H7 (cell line): ENCODE measurements at regions not wholly inside any gene's neighbourhood (a gene's known extent, or its start where the extent isn't known, plus 50 kb on each side); places are given as distances from the start of the nearest gene placed in this dataset.

Source experiments
- DNase-seq: peaks from one replicate; pipeline ENCODE4 v3.0.0; 2012
- H3K27me3 ChIP-seq: 2 replicates; pipeline ENCODE4 v1.6.0; 2011; ENCODE audit warnings: mild to moderate bottlenecking, low read length; ENCODE audit not compliant: control insufficient read depth, insufficient read depth
- H3K36me3 ChIP-seq: replicated peaks from 2 replicates; pipeline ENCODE4 v1.5.1; 2011; ENCODE audit warnings: low read length; ENCODE audit not compliant: control insufficient read depth, insufficient read depth
- H3K4me3 ChIP-seq: 2 replicates; pipeline ENCODE4 v1.5.1; 2011; ENCODE audit warnings: low read depth, mild to moderate bottlenecking, control low read depth, low read length, moderate library complexity; ENCODE audit not compliant: insufficient read depth

DNA sequence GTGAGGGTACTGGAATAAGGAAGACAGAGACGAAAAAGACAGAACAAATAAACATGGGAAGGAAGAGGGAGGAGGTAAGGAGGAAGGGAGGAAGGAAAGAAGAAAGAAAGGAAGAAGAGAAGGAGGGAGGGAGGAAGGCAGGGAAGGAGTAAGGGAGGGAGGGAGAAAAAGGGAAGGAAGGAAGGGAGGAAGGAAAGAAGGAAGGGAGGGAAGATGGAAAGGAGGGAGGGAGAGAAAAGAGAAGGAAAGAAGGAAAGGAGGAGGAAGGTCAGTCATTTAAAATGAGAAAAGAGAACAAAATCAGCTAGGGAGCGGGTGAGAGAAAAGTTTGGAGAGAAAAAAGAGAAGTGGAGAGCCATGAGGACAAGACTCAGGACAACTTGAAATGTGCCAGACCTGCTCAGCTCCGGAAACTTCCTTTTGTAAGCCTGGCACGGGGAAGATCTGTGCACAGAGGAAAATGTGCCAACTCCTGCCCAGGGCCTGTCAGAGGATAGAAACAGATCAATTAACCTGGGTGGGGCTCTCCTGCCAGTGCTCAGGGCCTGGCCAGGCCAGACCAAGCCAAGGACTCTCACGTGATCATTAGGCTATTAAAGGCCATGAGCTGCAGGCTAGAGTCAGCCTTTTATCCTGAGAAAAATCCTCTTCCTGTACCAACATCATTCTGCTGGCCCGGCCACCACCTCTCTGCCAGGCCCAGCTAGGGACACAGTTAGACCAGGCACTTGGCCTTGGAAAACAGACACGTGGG is 50.1 kb upstream of the BCL6 start:
- Histone ChIP-seq H3K27me3 (no peaks in the 10 kb centered on the region), H3K4me3 (no peak overlapping the region), H3K36me3 (no peaks in the 10 kb centered on the region)
- DNase-seq: no peak

DNA sequence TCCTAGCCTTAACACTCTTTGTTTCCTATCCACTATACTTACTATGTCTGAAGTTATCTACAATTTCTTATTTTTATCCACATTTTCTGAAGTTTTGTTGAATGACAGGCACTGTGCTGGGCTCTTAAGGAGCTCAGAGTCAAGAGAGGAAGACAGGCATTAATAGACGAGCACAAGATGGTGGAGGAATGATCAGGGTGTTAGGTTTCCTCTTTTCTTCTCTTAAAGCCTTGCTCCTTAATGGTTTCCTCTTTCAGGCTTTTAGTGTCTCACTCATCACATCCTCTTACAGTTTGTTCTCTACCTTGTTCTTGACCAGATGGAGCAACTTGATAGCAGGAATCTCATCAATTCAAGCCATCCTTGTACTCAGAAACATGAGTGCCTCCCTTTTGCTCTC is 52.9 kb upstream of the BCL6 start:
- Histone ChIP-seq H3K27me3 (no peaks in the 10 kb centered on the region), H3K36me3 (no peaks in the 10 kb centered on the region), H3K4me3 (no peak overlapping the region)
- no peak for DNase-seq

DNA sequence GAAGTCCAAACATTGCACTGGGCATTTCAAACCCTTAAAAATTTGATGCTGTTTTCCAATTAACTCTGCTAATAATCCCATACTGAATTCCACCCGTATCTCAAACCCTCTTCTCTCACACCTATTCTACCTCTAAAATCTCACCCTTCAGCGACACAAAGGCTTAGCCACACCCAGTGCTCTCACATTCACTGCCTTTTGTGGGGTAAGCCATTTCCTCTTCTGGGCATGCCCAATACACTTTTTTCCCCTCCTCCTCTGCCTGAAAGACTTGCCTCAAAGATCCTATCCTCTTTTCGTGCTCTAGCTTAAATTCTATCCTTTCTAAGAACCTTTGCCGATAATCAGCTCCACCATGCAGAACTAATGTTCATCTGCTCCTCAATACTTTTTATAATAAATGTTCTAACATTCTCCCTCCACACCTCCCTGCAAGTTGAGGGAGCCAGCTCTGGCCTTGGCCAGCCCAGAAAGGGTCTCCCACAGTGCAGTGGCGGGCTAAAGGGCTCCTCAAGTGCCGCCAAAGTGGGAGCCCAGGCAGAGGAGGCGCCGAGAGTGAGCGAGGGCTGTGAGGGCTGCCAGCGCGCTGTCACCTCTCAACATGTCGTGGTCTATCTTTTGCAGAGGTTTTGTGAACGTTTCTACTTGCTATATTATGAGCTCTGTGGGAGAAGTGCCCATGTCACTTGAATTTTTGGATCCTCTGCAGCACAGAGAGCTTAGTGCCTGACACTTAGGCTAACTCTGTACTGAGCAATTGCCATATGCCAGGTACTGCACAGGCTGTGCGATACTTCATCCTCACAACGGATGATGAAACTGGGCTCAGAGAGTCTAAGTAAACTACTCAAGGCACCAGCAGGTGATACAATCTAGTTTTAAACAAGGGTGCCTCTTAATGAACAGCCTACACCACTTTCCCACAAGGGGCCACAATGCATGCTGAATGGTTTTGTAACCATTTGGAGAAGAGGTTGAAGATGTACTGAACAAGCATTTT is 53.6 kb upstream of the BCL6 start:
- Histone ChIP-seq H3K36me3 (no peaks in the 10 kb centered on the region), H3K27me3 (no peaks in the 10 kb centered on the region), H3K4me3 (no peak overlapping the region)
- DNase-seq: peak; percentile 16

DNA sequence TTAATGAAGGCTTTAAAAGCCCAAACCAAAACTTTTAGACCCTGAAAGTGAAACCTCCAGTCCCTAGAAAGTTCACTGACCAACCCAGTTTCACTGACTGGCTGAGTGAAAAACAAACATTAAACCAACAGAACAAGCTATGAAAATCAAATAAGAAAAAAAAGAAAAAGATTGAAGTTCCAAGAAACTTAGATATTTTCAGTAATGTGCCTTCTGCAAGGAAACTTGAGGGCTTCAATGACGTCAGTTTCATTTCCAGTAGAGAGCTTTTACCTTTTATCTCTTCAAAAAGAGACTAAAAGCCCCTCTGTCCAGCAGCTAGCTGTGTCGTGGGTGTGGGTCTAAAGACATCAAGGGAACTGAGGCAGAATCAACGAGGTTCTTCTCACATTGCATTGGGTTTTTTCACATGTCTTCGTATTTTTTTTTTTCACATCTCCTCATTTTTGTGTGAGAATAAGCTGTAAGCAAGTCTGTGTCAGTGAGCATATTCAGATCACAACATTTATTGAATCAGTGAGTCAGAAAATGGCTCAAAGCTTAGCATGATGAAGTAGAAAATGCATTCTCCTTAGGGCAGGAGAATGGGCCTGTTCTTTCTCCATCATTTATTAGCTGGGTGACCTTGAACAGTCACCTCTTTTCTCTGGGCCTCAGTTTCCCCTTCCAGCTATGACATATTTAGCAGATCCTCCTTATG is 54.8 kb upstream of the BCL6 start:
- no peaks in the 10 kb centered on the region for H3K36me3 ChIP-seq
- DNase-seq: no peak
- no peaks in the 10 kb centered on the region for H3K27me3 ChIP-seq
- H3K4me3 ChIP-seq: no peak overlapping the region

DNA sequence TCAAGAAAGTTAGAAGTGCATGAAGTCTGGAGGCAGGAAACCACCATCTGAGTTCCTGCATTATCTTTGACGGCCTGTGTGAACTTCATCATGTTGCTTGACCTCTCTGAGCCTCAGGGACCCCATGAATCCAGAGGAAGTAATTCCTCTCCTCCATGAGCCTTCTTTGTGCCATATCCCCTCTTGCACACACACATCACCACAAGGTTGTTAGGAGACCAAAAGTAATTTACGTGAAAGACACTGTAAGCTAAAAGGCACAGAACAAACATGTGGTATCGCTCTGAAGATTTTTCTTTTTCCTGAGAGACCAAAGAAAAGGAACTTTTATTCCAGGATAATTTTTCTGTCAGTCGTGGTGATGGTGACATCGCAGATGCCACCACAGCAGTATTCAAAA is 55.9 kb upstream of the BCL6 start:
- H3K36me3 ChIP-seq: no peaks in the 10 kb centered on the region
- no peaks in the 10 kb centered on the region for H3K27me3 ChIP-seq
- no peak for DNase-seq
- no peak overlapping the region for H3K4me3 ChIP-seq

DNA sequence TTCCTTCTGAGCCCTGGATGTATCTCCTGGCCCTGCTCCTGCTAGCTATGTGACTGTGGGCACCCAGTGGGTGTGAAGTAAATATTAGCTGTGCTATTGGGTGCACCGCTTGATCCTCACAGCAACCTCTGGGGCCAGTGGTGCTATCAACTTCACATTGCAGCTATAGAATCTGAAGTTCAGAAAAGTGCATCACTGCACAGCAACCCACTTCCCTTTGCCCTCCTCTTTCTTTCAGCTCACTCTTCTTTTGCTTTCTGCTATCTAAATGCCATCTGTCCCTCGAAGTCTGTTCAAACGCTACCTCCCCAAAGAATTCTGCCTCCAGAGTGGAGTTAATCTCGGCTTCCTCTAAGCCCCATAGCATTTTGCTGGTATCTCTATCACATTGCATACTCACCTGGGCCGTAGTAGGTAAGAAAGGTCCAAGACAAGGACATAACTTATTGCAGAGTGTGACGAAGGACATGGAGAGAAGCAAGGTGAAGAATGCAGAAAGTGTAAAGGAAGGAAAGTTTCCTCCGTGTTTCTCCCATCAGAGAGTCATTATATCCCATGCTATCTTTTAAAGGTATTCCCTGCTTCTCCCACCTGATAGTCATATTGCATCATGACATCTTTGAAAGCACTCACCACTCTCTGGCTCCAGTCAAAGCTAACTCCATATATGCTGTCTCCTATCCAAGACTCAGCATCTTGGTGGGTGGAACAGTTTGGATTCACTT is 57.1 kb upstream of the BCL6 start:
- no peak for DNase-seq
- no peaks in the 10 kb centered on the region for H3K27me3 ChIP-seq
- no peaks in the 10 kb centered on the region for H3K36me3 ChIP-seq
- H3K4me3 ChIP-seq: no peak overlapping the region

DNA sequence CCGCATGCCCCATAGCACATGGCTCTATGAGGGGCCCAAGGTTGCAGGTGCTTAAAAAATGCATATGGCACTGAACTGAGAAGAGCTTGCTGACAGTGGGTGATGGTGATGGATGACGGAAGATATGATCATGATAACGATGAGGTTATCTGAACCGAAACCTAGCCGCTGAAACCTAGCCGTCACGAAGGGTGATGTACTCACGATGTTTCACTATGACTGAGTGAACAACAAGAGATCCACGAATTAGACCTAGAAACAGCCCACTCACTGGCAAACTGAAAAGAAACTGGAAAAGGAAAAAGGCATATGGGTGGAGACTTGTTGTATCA is 57.6 kb upstream of the BCL6 start:
- H3K36me3 ChIP-seq: no peaks in the 10 kb centered on the region
- no peak overlapping the region for H3K4me3 ChIP-seq
- no peak for DNase-seq
- H3K27me3 ChIP-seq: no peaks in the 10 kb centered on the region

DNA sequence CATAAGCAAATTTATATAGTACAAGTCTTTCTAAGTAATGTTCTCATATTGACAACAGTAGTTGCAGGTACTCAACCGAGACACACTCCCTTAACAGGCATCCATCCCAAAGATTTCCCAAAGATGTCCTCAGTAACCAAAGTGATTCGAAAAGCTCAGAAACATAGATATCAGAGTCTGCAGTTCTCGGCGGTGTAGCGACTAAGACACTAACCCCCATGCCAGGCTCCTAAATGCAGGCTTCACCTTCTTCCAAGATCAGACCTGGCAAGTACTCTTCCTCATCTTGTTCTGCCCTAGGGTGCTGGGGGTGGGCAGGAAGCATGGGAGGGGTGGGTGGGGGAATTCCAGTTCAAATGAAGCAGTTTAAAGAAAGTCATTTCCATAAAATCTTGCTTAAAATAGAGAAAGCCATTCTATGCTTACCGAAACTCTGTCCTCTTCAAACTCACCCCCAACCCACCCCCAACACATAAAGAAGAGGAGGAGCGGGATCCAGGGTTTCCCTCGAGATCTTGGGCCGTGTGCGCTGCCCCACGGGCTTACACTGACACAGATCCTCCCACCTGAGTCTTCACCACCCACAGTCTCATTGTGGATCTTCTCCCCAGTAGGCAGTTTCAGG is 59.0 kb upstream of the BCL6 start:
- H3K4me3 ChIP-seq: no peak overlapping the region
- H3K27me3 ChIP-seq: no peaks in the 10 kb centered on the region
- DNase-seq: no peak
- H3K36me3 ChIP-seq: no peaks in the 10 kb centered on the region

DNA sequence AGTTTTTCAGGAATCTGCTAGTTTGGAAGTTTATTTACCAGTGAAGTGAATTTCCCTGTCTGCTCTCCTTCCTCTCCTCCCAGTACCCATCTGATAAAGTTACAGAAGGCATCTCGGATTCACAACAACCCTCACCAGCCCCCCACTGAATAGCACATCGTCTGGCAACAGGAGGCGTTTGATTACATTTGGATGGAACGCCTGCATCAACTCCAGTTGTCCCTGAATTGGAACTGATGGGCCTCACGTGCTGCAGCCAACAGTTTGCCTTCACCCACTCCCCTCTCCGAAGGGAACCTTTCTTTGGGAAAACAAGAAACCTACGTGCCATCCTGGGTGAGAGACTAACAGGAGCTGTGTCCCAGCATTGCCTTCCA is 59.5 kb upstream of the BCL6 start:
- Histone ChIP-seq H3K4me3 (no peak overlapping the region), H3K27me3 (no peaks in the 10 kb centered on the region), H3K36me3 (no peaks in the 10 kb centered on the region)
- DNase-seq: no peak

DNA sequence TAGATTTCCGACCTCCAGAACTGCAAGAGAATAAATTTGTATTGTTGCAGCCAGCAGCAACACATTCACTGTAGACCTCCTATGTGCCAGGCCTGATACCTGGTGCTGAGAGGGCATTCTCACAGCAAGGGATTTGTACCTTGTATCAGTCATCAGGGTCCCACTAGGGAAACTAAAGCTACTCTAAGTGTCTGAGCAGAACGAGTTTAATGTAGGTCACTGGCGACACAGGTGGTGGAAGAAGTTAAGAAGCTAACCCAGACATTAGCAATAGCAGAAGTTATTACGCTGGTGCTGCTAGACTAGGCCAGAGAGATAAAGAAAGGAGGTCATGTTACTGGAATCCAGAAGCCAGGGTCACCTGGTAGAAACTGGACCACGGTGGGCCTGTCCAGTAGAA is 60.5 kb upstream of the BCL6 start:
- no peak for DNase-seq
- H3K27me3 ChIP-seq: no peaks in the 10 kb centered on the region
- H3K4me3 ChIP-seq: no peak overlapping the region
- H3K36me3 ChIP-seq: no peaks in the 10 kb centered on the region

DNA sequence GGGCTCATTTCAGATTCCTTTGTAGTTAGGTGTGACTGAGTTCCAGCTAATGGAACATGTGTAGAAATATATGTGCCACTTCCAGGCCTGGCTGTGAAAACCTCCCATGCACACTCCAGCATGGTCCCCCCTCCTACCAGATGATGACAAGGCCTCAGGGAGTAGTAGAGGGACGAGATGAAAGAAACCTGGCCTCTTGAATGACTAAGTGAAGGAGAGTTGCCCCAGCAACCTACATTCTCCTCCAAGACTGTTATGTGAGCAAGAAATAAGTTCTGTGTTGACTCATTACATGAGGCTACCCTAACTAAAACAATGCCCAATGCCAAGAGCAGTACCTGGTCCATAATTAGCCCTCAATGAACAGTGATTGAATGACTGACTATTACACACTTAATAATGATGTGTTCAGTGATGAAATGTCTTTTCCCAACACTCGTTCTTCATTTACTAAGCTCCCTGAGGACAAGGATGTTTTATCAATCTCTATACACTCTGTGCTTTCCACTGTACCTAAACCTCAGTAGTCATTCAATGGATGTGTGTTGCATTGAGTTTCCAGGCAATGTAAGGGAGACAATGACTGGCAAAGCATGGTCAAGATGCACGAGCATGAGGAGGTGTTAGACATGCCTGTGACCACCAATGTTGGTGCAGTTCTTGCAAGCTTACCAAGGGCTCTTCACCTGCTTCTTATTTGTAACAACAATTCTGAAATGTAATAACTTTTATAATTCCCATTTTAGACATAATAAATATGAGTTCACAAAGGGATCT is 62.0 kb upstream of the BCL6 start:
- H3K27me3 ChIP-seq: no peaks in the 10 kb centered on the region
- DNase-seq: no peak
- no peaks in the 10 kb centered on the region for H3K36me3 ChIP-seq
- H3K4me3 ChIP-seq: no peak overlapping the region

DNA sequence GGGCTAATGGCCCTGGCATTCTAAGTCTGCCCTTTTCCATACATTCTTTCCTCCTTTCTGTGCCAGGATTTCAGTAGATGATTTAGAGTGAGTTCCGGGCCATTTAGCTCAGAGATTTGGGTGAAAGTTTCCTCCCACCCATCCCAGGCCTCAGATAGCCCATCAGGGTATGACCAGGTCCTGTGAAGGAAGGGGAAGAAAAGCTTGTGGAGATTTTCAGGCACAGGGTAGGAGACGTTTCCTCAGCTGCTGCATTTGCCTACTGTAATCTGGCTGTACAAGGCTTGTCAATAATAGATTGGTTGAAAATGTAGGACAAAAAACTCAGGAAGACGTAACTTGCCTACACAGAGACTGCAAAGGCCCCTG is 63.2 kb upstream of the BCL6 start:
- no peak for DNase-seq
- H3K27me3 ChIP-seq: no peaks in the 10 kb centered on the region
- no peak overlapping the region for H3K4me3 ChIP-seq
- H3K36me3 ChIP-seq: no peaks in the 10 kb centered on the region

DNA sequence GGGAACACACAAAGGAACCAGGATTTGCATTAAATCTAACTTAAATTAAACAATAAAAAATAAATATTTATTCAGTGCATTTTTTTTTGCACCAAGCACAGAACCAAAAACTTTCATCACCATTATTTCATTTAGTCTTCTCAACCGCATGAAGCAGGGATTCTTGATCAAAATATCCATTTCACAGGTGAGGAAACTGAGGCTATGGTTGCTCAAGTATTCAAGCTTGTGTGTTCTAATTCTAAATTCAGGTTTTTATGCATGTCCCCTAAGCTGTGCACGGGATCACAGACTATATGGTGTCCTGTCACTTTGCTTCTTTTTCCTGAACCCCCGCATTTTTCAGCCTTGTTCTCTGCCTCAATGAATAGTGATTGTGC is 64.3 kb upstream of the BCL6 start:
- DNase-seq: no peak

More for the DNA sequence above, 64.3 kb upstream of the BCL6 start:
- Histone ChIP-seq H3K4me3 (no peak overlapping the region), H3K36me3 (no peaks in the 10 kb centered on the region), H3K27me3 (no peaks in the 10 kb centered on the region)
